Endothelial cell (in vitro differentiated cells): ENCODE measurements at regions not wholly inside any gene's neighbourhood (a gene's known extent, or its start where the extent isn't known, plus 50 kb on each side); places are given as distances from the start of the nearest gene placed in this dataset.

Experiments
- DNase-seq: peaks from one replicate; pipeline ENCODE4 v3.0.0; 2021; ENCODE audit warnings: low spot score
- H3K27ac Mint-ChIP-seq: one replicate; pipeline ENCODE4 v1.8.0; 2021; ENCODE audit warnings: mixed read lengths, inconsistent platforms; ENCODE audit not compliant: unreplicated experiment
- H3K27me3 Mint-ChIP-seq: one replicate; pipeline ENCODE4 v1.8.0; 2021; ENCODE audit warnings: mild to moderate bottlenecking, moderate library complexity, mixed read lengths, inconsistent platforms; ENCODE audit not compliant: unreplicated experiment
- H3K36me3 Mint-ChIP-seq: one replicate; pipeline ENCODE4 v1.8.0; 2021; ENCODE audit warnings: mild to moderate bottlenecking, low read depth, mixed read lengths, inconsistent platforms; ENCODE audit not compliant: unreplicated experiment
- H3K4me1 Mint-ChIP-seq: one replicate; pipeline ENCODE4 v1.8.0; 2021; ENCODE audit warnings: mild to moderate bottlenecking, mixed read lengths, inconsistent platforms; ENCODE audit not compliant: unreplicated experiment
- H3K4me3 Mint-ChIP-seq: one replicate; pipeline ENCODE4 v1.8.0; 2021; ENCODE audit warnings: mild to moderate bottlenecking, mixed read lengths, inconsistent platforms; ENCODE audit not compliant: unreplicated experiment
- H3K9me3 Mint-ChIP-seq: one replicate; pipeline ENCODE4 v1.8.0; 2021; ENCODE audit warnings: mixed read lengths, inconsistent platforms; ENCODE audit not compliant: unreplicated experiment
- TF ChIP-seq, protein P1 (sequence below): fragments of 200-600 bp; sonication (generic); IDR thresholded peaks from one replicate; pipeline ENCODE4 v1.5.0; 2021; ENCODE audit warnings: antibody characterized with exemption; ENCODE audit not compliant: unreplicated experiment

DNA sequence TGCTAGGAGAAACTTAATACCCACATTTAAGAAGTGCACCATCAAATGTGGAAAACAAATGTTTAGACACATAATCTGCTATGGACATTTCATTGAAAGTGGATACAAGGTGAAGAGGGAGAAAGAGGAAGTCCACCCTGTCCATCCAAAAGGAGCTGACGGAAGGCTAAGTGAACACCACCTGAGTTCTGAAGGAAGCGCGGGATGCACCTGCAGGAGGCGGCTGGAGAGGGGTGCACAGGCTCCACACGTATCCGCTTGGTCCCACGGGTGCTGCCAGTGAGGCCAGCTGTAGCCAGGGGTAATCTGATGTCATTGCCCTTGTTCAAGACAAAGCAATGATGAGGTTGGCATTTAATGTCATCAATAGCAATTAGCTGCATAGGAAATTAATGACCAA, 75.9 kb upstream of the TMEM18 start:
- H3K36me3 Mint-ChIP-seq = peaks cover under 1% of the 10 kb centered on the region
- TF ChIP-seq, protein P1, sequence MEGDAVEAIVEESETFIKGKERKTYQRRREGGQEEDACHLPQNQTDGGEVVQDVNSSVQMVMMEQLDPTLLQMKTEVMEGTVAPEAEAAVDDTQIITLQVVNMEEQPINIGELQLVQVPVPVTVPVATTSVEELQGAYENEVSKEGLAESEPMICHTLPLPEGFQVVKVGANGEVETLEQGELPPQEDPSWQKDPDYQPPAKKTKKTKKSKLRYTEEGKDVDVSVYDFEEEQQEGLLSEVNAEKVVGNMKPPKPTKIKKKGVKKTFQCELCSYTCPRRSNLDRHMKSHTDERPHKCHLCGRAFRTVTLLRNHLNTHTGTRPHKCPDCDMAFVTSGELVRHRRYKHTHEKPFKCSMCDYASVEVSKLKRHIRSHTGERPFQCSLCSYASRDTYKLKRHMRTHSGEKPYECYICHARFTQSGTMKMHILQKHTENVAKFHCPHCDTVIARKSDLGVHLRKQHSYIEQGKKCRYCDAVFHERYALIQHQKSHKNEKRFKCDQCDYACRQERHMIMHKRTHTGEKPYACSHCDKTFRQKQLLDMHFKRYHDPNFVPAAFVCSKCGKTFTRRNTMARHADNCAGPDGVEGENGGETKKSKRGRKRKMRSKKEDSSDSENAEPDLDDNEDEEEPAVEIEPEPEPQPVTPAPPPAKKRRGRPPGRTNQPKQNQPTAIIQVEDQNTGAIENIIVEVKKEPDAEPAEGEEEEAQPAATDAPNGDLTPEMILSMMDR = no peak
- H3K27ac Mint-ChIP-seq = no peak overlapping the region
- H3K4me3 Mint-ChIP-seq = no peak overlapping the region
- no peaks in the 10 kb centered on the region for H3K4me1 Mint-ChIP-seq
- no peaks in the 10 kb centered on the region for H3K9me3 Mint-ChIP-seq
- H3K27me3 Mint-ChIP-seq = no peaks in the 10 kb centered on the region
- no peak for DNase-seq

DNA sequence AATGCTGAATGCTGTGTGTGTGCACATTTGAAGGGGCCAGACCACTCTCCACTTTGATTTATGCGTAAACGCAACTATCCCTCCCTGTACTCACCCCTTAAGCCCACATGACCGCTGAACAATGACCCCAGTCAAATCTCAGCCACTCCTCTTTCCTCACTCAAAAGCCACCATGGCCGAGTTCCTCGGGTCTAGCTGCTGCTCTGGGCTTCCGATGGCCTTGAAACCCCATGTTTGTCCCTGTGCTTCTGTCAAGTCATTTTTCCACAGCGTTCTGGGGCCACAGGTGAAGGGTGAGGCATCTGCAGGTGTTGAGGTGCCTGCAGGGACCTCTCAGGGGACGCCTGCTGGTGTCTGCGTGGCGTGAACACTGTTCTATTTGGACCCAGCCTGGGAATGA, 74.3 kb upstream of the TMEM18 start:
- no peak overlapping the region for H3K27ac Mint-ChIP-seq
- H3K27me3 Mint-ChIP-seq = peaks cover 3% of the 10 kb centered on the region
- TF ChIP-seq, protein P1 = no peak
- no peak overlapping the region for H3K4me3 Mint-ChIP-seq
- no peaks in the 10 kb centered on the region for H3K9me3 Mint-ChIP-seq
- H3K36me3 Mint-ChIP-seq = peaks cover 8% of the 10 kb centered on the region
- no peak for DNase-seq
- no peaks in the 10 kb centered on the region for H3K4me1 Mint-ChIP-seq

DNA sequence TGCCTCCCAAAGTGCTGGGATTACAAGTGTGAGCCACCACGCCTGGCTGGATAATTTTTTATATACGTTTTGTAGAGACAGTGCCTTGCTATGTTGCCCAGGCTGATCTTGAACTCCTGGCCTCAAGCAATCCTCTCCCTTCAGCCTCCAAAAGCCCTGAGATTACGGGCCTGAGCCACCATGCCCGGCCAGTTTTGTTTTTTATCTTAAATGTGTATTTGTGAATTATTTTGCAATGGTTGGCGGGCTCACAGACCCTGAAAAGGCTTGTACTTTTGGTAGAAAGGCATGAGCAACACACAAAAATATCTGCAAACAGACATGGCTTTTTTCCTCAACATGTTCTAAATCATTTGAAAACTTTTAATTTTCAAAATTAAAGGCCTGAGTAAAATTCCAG, 73.4 kb upstream of the TMEM18 start:
- H3K9me3 Mint-ChIP-seq = no peaks in the 10 kb centered on the region

DNA sequence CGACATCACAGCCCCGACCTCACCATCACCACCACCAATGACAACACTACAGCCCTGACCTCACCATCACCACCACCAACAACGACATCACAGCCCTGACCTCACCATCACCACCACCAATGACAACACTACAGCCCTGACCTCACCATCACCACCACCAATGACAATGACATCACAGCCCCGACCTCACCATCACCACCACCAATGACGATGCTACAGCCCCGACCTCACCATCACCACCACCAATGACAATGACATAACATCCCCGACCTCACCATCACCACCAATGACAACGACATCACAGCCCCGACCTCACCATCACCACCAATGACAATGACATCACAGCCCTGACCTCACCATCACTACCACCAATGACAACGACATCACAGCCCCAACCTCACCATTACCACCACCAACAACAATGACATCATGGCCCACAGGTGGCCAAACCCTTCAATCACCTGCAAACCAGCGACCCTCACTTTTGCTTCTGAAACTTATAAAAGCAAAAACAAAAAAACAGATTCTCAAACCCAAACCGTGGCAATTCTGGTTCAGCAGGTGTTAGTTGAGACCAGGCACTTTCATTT, 70.7 kb upstream of the TMEM18 start:
- TF ChIP-seq, protein P1 = no peak
- Mint-ChIP-seq H3K27me3 (peaks cover 3% of the 10 kb centered on the region), H3K4me3 (peak overlapping the region; percentile 48), H3K4me1 (no peaks in the 10 kb centered on the region), H3K9me3 (no peaks in the 10 kb centered on the region), H3K36me3 (peaks cover 8% of the 10 kb centered on the region), H3K27ac (no peak overlapping the region)
- no peak for DNase-seq

More for the DNA sequence above, 73.4 kb upstream of the TMEM18 start:
- peaks cover 3% of the 10 kb centered on the region for H3K27me3 Mint-ChIP-seq
- TF ChIP-seq, protein P1 = no peak
- DNase-seq = no peak
- no peak overlapping the region for H3K4me3 Mint-ChIP-seq
- H3K27ac Mint-ChIP-seq = no peak overlapping the region
- H3K4me1 Mint-ChIP-seq = no peaks in the 10 kb centered on the region
- peaks cover 8% of the 10 kb centered on the region for H3K36me3 Mint-ChIP-seq

DNA sequence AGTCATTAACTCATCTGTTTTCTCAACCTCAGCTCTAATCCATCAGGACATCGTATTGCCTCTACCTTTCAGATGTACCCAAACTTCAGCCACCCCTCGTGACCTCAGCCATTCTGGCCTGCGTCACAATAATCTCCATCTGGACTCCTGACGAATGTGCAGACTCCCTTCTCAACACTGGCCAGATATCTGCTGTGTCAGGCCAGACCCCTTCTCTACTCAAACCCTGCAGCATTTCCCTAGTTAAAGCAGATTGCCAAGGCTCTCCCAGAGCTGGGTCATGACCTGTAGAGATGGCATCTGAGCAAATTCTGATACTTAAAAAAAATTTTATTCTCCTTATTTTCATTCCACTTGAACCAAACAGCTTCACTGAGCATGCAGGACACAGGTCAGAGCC, 69.5 kb upstream of the TMEM18 start:
- H3K4me1 Mint-ChIP-seq = peaks cover 5% of the 10 kb centered on the region
- H3K27me3 Mint-ChIP-seq = peaks cover 3% of the 10 kb centered on the region
- TF ChIP-seq, protein P1 = no peak
- DNase-seq = no peak
- peaks cover 8% of the 10 kb centered on the region for H3K36me3 Mint-ChIP-seq
- no peak overlapping the region for H3K27ac Mint-ChIP-seq
- H3K9me3 Mint-ChIP-seq = no peaks in the 10 kb centered on the region
- H3K4me3 Mint-ChIP-seq = no peak overlapping the region
